22Rv1 (cell line): ENCODE measurements at regions not wholly inside any gene's neighbourhood (a gene's known extent, or its start where the extent isn't known, plus 50 kb on each side); places are given as distances from the start of the nearest gene placed in this dataset.

Experiments used
- ZFX ChIP-seq: fragments of 450-650 bp; IDR thresholded peaks from 2 replicates; pipeline ENCODE4 v1.6.1; 2017; ENCODE audit warnings: antibody characterized with exemption, borderline replicate concordance
- TF ChIP-seq, protein P1 (sequence below): fragments of 450-650 bp; IDR thresholded peaks from 2 replicates; pipeline ENCODE4 v1.5.1; 2017; ENCODE audit warnings: mild to moderate bottlenecking

DNA sequence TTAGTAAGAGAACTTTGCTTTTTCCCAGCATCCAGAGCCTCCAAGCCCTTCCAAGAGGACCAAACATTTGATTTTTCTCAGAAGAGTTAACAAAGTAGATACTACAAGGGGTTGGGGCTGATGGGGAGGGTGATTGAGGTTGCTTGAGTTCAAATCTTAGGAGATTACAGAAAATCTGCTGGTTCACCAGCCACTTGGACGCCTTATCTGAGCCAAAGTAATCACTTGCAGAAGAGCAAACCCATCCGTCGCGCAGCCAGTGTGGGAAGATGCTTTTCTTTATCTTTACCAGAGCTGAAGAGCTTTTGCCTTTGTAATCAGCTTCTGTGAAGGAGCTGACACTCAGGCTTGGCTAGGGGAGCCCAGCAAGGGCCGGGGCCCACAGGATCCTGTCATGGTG lies 91.9 kb upstream of the CTTNBP2NL start:
- TF ChIP-seq, protein P1, sequence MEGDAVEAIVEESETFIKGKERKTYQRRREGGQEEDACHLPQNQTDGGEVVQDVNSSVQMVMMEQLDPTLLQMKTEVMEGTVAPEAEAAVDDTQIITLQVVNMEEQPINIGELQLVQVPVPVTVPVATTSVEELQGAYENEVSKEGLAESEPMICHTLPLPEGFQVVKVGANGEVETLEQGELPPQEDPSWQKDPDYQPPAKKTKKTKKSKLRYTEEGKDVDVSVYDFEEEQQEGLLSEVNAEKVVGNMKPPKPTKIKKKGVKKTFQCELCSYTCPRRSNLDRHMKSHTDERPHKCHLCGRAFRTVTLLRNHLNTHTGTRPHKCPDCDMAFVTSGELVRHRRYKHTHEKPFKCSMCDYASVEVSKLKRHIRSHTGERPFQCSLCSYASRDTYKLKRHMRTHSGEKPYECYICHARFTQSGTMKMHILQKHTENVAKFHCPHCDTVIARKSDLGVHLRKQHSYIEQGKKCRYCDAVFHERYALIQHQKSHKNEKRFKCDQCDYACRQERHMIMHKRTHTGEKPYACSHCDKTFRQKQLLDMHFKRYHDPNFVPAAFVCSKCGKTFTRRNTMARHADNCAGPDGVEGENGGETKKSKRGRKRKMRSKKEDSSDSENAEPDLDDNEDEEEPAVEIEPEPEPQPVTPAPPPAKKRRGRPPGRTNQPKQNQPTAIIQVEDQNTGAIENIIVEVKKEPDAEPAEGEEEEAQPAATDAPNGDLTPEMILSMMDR: no peak
- no peak for TF ChIP-seq ZFX
